Midbrain (tissue), 1 donor: ENCODE measurements at regions not wholly inside any gene's neighbourhood (a gene's known extent, or its start where the extent isn't known, plus 50 kb on each side); places are given as distances from the start of the nearest gene placed in this dataset.

Source experiments
- DNase-seq: peaks from one replicate; lab custom pipeline; 2025; lab: John Stamatoyannopoulos, UW

DNA sequence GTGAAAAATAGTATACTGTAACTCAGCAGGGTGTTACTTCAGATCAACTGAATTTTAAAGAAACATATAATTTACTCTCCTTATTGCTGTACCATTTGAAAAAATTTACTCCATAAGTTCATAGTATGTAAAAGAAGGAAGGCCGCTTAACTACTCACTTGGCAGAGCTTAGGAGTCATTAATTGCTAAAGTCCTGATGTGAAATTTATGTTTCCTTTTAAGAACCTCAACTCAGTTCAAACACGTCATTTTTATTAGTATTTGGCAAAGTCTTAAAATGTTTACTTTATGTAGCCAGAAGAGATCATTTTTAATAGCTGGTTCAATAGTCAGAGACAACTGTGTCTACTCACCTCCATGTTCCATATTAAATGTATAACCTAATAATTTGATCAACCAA is 268.6 kb downstream of the CDH10 start:
- DNase-seq: no peak

DNA sequence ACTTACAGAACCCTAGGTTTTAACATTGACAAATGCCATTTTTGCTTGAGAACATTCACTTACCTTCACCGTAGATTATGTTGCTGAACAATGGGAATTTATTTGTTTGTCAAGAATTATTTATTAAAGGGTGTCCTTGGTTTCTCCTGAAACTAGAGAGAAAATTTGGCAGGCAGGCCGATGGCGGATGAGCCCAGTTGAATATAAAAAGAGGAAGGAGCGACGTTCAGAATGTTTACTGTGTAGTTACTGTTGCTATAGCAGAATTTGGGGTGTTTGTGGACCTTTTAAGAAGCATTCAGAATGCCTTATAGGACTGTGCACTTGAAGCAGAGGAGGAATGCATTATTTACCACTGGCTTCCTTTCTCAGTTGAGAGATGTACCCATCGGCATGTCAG is 268.2 kb downstream of the CDH10 start:
- no peak for DNase-seq

DNA sequence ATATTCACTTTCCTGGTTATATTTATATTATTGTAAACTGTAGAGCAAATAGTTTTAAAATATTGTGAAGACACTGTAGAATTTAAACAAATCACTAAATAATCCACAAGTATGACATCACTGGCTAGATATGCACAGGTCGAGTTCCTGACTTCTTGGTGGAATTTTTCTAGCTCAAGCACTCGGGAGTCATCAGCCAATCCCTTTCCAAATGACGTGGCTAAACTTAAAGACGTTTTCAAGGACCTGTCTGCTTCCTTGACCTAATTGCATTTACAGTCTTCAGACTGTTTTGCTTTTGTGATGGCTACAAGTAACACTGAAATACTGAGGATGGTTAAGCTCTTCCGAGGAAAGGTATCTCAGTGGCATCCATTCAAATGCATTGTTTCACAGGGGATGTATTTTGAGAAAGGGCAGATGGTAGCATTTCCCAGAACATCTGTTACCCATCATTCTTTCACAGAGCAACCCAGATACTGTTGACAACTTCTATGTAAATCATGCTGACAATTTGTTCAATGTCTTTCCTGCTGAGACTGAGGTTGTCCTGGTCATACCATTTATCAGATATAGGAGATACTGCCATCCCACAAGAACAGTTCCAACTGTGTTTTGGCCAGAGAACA is 262.8 kb downstream of the CDH10 start:
- DNase-seq: no peak

DNA sequence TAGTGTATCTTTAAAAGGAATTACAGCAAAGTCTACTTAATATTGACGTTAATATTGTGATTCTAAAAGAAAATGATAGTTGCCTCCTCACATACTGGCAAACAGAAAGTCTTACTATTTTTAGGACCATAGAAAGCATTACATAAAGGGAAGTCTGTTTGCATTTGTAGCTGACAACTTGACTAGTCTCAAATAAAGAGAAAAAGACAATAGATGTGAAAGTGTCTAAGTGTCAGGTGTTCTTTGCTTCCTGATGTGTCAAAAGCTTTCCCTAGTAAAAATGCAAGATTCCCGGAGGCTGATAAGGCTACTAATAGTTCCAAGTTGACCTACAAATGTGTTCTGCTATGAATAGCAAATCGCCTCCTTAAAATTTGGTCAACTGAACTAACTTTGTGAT is 259.7 kb downstream of the CDH10 start:
- no peak for DNase-seq

- no peak for DNase-seq
Observed at GRCh38 chr5:24385617-24386016, 259.2 kb downstream of the CDH10 start.

- DNase-seq: no peak
Observed at GRCh38 chr5:24388448-24388847, 256.3 kb downstream of the CDH10 start.

- no peak for DNase-seq
Observed at GRCh38 chr5:24389968-24390367, 254.8 kb downstream of the CDH10 start.

GRCh38 chr5:24391816-24392215 is 253.0 kb downstream of the CDH10 start:
- DNase-seq: no peak

GRCh38 chr5:24397601-24398000 is 247.2 kb downstream of the CDH10 start:
- no peak for DNase-seq

- no peak for DNase-seq
Observed at GRCh38 chr5:24401773-24402172, 243.0 kb downstream of the CDH10 start.

- DNase-seq: no peak
Observed at GRCh38 chr5:24407466-24407865, 237.3 kb downstream of the CDH10 start.

DNA sequence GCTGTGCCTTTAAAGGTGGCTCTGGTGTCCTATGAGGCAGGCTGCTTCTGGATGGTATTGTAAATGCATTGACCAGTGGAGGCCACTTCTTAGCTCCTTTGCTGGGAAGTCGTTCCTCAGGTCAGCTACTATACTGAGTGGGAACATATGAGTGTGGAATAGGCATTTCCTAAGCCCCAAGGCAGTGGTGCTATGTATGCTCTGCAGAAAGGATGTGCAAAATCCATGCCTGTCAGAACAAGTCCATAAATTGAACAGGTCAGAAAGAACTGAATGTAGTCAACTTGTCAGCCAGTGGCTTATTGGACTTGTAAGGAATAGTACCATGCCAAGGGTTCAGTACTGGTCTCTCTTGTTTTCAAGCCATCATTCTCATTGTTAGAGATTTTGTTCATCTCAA is 216.4 kb downstream of the CDH10 start:
- DNase-seq: no peak

DNA sequence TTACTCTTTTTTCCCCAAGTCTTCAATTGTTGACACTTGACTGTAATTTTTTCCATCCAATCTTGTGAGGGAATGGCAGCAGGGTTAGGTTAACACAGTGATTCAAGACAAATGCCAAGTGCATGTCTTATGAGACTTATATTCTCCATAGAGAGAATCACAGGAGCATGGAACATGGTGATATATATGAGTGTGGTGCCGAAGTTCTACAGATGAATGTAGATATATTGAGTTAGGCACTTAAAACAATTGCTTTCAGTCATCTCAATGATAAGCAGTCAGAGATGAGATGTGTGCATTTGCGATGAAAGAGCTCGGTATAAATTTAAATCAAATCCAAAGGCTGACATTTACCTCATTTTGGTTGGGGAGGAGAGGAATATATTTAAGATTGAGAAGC is 211.2 kb downstream of the CDH10 start:
- no peak for DNase-seq
